HG03575 (cell line): ENCODE measurements at regions not wholly inside any gene's neighbourhood (a gene's known extent, or its start where the extent isn't known, plus 50 kb on each side); places are given as distances from the start of the nearest gene placed in this dataset.
"Not testable (repeated sequence)": the region's sequence is repeated elsewhere in the genome, so short reads cannot be mapped to it uniquely, and the experiment has no call there.

ENCODE experiments used
- ATAC-seq: cut with Tn5 transposase; IDR thresholded peaks from one replicate; pipeline ENCODE4 v1.9.1; 2021; ENCODE audit not compliant: unreplicated experiment, insufficient number of reproducible peaks, low FRiP score; ENCODE audit errors: extremely low read depth

DNA sequence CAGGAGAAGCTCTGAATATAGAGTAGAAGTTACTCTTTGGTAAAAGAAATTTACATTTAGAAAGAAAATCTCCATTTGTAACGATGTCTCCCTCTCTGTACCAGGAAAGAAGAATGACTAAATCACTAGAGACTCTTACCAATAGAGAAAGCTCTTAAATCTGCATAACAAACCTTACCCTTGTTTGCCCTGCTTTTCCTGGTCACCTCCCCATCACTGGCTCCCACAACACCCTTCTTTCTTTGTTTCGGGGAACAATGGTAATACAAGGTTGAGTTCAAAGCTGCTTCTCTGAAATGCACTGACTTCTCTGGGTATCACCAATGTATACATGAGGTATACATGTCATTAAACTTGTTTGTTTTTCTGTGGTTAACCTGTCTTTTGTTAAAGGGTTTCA lies 351.1 kb upstream of the FLRT2 start:
- no peak for ATAC-seq

- ATAC-seq, result no peak
Measured at GRCh38 chr14:85180876-85181275, 349.1 kb upstream of the FLRT2 start.

DNA sequence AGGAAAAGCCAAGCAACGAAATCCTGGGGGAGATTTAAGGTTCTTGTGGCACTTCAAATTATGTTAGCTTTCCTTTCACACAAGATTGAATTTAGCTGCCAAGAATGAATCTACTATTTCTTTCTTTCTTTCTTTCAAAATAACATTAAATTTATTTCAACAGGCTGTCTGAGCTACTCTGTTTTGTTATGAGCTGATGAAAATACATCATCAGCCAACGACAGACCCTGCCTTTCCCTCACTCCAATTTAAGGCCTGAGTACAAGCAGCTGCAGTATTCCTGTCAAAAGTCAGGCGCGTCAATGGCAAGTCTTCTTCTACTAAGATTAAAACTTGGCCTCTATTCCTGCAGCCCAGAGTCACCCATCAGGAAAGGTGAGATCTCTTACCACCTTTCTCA lies 347.7 kb upstream of the FLRT2 start:
- no peak for ATAC-seq

GRCh38 chr14:85186082-85186481 lies 343.9 kb upstream of the FLRT2 start:
- ATAC-seq, result no peak

GRCh38 chr14:85187521-85187920 lies 342.4 kb upstream of the FLRT2 start:
- ATAC-seq, result no peak

- ATAC-seq, result no peak
Measured at GRCh38 chr14:85188836-85189235, 341.1 kb upstream of the FLRT2 start.

- ATAC-seq, result not testable (repeated sequence)
Measured at GRCh38 chr14:85189253-85189652, 340.7 kb upstream of the FLRT2 start.

- no peak for ATAC-seq
Measured at GRCh38 chr14:85190251-85190650, 339.7 kb upstream of the FLRT2 start.

GRCh38 chr14:85191986-85192385 lies 338.0 kb upstream of the FLRT2 start:
- no peak for ATAC-seq

DNA sequence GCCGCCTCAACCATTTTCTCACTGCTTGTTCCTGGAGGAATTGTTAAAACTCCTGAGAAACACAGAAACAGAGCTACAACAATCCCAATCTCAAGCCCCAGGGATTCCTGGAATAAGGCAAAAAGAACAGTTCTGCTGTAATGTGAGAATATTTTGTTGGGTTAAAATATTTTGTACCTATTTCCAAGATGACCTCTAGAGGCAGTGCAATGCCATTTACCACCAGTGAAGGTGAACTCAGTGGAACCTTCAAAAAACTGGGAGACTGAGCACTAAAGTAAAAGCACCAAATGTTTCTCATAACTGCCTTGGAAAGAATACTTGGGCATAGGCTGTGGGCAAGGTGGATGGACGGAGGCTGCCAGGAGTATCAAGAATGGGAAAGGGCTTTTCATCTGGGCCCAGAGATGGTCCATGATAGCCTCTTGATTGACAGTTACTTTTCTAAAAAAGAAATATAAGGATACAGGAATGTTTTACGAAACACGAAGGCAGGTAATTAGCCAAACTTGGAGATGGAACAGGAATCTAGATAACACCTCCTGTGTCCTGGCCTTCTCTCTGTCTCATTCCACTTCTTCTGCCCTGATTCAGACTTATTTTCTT lies 334.0 kb upstream of the FLRT2 start:
- ATAC-seq, result no peak

GRCh38 chr14:85198001-85198400 lies 331.9 kb upstream of the FLRT2 start:
- no peak for ATAC-seq

DNA sequence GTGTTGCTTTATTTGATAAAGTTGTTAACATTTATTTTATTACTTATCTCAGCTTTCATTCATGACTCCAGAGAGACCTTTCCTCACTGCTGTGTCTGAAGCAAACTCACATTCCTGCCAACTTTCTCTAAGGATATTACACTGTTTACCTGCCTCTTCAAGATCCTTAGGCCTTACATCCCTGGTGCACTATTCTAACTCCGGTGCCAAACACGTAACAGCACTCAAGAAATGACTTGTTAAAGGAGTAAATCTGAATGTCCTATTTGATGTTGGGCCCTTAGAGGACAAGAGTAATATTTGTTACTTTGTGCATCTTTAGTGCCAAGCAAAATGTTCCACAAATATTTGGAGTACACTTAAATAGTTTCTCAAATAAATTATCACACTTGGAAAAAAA lies 324.1 kb upstream of the FLRT2 start:
- no peak for ATAC-seq

DNA sequence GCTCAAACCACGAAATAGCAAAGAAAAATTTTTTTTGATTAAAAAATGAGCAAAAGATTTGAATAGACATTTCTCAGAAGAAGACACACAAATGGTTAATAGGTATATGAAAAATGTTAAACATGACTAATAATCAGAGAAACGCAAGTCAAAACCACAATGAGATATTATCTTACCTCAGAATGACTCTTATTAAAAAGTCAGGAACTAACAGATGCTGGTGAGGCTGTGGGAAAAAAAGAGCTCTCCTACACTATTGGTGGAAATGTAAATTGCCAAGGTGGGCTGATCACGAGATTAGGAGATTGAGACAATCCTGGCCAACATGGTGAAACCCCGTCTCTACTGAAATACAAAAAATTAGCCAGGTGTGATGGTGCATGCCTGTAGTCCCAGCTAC lies 315.5 kb upstream of the FLRT2 start:
- no peak for ATAC-seq

DNA sequence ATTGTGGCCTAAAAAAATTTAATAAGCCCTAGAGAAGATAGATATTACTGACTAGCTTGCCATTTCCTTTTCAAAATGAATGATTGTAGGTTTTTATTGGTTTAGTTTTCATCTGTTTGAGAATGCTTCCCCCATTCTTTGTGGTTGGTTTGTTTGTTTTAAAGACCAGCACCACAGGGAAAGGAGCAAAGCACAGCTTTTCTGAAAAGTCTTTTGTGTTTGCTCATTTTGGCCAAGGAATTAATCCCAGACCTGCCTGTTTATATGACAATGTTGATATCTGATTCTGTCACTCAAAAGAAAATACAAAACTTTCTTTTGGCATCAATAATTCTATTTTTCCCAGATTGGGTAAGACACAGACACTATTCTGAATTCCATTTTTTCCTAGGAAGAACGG lies 312.5 kb upstream of the FLRT2 start:
- ATAC-seq, result no peak

- ATAC-seq, result no peak
Measured at GRCh38 chr14:85218982-85219381, 311.0 kb upstream of the FLRT2 start.

- ATAC-seq, result no peak
Measured at GRCh38 chr14:85221832-85222231, 308.1 kb upstream of the FLRT2 start.

- ATAC-seq, result no peak
Measured at GRCh38 chr14:85222341-85222740, 307.6 kb upstream of the FLRT2 start.

GRCh38 chr14:85223667-85224066 lies 306.3 kb upstream of the FLRT2 start:
- no peak for ATAC-seq

DNA sequence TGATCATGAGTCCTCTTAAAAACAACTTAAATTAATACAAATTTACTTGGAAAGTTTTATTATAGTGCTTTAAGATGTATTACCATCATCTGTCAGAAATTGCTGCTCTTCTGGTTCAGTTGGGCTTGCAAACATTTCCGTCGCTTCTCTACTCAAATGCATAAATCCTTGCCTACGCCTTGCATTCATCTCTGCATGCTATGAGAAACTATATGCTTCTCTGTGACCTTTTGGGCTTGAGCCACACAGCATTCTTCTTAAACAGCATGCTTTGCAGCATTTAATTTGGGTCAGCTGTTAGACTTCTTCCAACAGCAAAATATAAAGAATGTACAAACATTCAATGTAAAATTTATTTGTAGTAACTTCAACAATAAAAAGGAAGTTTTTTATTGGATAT lies 305.7 kb upstream of the FLRT2 start:
- ATAC-seq, result no peak

DNA sequence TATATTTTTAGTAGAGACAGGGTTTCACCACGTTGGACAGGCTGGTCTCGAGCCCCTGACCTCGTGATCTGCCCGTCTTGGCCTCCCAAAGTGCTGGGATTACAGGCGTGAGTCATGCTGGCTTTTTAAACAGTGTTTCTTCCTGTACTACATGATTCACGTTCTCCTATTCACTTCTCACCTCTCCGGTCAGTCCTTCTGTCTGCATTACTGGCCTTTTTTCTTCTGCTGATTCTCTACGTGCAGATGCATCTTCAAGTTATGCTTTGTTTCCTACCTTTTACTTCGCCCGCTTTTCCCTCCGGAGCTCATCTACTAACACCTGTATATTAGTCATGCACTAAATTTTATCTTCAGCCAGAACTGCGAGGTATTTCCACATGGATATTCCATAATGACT lies 296.2 kb upstream of the FLRT2 start:
- no peak for ATAC-seq

GRCh38 chr14:85234156-85235025 lies 295.6 kb upstream of the FLRT2 start:
- ATAC-seq, result no peak
